ENCODE measurements at regions not wholly inside any gene's neighbourhood (a gene's known extent, or its start where the extent isn't known, plus 50 kb on each side); places are given as distances from the start of the nearest gene placed in this dataset.
A peak's percentile ranks its signal among the peaks of the same experiment; 100 is the strongest.
"Not testable (repeated sequence)": the region's sequence is repeated elsewhere in the genome, so short reads cannot be mapped to it uniquely, and the experiment has no call there.

DNA sequence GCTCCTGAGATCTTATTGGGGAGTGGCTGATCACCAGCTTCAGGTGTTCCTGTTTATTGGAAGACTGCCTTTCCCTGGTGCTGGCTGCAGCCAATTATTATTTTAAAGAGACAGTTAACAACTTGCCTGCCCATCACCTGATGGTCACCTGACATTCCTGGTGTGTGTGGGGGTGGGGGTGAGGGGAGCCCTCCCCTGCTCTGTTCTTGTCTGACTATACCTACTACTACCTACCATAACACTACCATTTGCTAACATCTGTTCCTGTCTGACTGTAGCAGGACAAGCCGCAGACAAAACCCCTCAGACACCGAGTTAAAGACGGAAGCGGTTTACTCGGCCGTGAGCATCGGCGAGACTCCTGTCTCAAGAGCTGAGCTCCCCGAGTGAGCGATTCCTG lies 54.9 kb upstream of the NBPF3 start:
- no peak for DNase-seq (ENCODE audit: low read depth)

DNA sequence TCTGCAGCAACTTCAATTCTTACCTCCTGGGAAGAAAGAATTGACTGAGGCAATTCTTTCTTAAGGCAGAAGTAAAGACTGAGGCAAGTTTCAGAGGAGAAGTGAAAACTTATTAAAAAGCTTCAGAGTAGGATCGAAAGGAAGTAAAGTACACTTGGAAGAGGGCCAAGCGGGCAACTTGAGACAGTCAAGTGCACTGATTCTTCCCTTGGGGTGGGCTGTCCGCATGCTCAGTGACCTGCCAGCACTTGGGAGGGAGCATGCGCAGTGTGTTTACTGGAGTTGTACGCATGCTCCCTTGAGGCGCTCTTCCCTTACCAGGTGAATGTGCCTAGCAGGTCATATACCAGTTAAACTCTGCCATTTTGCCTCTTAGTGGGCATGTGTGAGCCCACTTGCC lies 55.3 kb upstream of the NBPF3 start:
- DNase-seq (ENCODE audit: low read depth): no peak

DNA sequence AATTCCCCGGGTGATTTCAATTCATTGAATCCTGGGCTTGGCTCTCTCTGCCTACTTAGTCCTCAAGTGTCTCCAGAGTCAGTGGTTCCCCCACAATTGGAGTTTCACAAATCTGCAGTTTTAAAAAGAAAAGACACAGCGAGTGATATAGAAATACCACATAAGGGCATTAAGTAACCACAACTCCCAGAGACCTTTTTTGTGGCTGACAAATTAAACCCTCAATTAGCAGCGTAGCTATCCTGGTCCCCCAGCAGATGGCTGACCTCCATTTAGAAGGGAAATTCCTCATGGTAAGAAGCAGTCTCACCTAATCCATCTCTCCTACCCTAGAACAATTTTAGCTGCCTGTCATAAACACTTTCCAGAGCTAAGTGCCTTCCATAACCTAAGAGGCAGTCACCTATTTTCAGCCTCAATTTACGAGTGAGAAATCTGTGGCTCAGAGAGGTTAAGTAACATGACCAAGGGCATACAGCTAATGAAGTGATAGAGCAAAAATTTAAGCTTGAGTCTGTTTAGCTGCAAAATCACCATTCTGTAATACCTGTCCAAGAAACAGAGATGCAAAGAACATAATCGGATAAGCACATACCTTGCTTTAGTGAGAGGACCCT lies 56.0 kb upstream of the NBPF3 start:
- peak; percentile 23 for DNase-seq (ENCODE audit: low read depth)

DNA sequence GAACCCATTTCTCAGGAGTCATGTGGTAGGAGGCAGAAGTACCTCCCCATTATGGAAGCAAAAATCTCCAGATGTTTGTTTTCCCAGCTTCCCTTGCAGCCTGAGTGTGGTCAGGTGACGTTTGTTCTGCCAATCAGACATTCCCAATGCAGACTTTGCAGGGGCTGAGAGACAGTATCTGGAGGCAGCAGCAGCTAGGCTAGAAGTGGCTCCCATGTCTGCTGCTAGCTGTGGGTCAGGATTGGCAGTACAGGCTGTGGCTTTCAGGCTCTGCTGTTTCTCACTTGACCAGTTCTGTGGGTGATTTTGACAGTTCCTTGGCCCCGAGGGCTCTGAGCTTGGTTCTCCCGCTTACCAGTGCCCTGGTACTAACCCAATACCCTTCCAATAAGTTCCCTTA lies 58.6 kb upstream of the NBPF3 start:
- no peak for DNase-seq (ENCODE audit: low read depth)

DNA sequence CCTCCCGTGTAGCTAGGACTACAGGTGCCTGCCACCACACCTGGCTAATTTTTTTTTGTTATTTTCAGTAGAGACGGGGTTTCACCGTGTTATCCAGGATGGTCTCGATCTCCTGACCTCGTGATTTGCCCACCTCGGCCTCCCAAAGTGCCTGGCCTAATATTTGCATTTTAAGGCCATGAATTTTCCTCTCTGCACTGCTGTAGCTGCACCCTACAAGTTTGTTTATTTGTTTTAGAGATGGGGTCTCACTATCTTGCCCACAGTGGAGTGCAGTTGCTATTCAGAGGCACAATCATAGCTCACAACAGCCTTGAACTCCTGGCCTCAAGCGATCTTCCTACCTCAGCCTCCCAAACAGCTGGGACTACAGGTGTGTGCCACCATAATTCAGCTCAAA lies 59.8 kb upstream of the NBPF3 start:
- not testable (repeated sequence) for DNase-seq (ENCODE audit: low read depth)

DNA sequence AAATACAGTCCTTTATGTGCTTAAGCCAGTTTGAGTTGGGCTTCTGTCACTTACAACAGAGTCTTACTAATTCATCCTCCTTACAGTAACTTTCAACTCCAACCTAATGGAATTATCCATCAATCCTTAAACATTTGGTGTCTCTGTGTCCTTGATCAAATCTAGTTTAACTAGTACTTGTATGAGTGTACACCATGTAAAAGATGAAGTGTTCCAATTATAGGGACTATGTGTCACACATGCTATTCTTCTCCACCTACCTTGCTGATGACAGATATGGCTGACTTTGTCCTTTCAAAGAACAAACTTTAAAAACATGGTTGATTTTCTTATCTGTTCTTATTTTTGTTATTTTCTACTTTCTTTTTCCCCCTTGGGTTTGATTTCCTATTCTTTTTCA lies 60.4 kb upstream of the NBPF3 start:
- no peak for DNase-seq (ENCODE audit: low read depth)

DNA sequence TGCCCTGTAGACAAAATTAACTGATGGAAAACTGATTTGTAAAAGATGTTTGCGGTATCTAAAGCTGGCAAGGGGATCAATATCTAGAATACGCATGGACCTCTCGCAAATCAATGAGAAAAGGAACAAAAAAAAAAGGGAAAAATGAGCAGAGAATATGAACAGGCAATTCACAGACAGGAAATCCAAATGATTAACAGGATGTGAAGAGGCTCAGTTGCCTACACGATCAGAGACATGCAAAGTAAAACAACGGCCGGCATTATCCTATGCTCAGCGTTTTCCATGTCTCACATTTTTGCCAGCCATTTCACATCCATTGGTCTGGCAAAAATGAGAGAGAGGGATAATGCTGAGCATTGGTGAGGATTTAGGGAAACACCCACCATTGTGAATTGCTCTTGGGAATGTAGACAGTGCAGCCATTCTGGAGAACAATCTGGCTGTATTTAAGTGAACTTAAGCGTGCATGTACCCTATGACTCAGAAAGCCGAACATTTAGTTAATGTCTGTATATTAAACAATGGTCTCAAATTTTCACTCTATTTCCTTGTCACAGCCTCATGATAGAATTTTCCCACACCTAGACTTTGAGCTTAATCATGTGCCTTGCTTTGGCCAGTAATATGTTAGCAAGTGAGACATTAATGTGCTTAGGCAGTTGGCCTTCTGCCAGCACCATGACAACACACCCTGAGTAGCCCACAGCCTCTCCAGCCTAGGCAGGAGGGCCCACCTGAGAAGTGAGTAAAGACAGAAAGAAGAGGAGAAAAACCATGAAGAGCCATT lies 61.0 kb upstream of the NBPF3 start:
- DNase-seq (ENCODE audit: low read depth): no peak

DNA sequence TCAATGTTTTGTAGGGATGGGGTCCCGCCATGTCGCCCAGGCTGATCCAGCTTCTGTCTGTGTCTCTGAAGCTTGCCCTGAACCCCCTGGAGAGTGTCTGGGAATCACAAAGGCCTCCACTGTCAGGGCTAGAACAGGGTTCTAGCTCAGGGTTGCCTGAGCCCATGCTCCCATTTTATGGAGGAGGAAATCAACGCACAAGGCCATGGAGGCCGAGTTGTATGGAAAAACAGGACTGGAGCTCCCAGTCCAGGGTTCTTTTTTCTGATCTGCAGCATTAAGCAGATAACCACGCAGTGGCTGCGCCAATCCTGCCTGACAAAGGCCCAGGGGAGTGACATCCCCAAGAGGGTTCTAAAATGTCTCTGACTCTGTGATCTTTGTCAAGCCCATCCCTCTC lies 67.6 kb upstream of the NBPF3 start:
- no peak for DNase-seq (ENCODE audit: low read depth)

DNA sequence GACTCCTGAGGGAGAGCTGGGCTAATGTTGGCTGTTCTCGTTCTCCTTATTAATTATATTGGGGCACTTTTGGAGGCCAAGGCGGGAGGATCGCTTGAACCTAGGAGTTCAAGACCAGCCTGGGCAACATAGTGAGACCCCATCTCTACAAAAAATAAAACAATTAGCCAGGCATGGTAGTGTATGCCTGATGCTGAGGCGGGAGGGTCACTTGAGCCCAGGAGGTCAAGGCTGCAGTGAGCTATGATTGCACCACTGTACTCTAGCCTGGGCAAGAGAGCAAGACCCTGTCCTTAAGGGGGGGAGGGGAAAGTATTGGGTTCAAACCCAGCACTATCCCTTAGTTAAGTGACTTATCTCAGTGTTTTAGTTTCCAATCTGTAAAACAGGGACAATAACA lies 70.0 kb upstream of the NBPF3 start:
- no peak for DNase-seq (ENCODE audit: low read depth)

DNA sequence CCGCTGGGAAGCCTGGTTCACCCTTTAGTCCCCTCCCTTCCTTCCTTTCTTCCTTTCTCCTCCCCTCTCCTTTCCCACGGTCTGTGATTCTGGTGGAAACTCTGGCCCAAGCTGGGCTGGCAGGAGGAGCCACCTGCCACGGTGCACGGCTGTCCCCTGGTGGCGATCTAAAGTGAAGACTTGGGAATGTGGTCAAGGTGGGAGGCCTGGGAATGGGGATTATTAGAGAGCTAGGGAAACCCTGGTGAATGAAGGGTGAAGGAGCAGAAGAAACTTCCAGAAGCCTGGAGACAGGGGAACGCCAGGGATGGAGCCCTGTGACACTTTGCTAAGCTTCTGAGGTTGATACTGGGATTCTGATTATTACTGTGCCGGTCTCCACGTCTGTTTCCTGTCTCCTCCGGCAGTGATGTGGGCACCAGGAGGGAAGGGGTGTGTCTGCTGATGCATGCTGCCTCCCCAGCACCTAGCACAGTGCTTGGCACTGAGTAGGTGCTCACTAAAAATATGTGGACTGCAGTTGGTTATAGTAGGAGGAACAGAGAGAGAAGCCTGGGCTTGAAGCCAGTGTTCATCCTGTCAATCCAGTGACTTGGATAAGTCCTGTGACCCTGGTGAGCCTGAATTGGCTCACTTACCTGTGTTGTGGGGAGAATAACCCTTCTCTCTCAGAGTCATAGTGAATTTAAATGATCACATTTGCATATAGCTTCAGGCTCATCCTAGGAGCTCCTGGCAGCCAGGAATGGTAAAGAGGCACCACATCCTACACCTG lies 71.2 kb upstream of the NBPF3 start:
- DNase-seq (ENCODE audit: low read depth): peak; percentile 86

DNA sequence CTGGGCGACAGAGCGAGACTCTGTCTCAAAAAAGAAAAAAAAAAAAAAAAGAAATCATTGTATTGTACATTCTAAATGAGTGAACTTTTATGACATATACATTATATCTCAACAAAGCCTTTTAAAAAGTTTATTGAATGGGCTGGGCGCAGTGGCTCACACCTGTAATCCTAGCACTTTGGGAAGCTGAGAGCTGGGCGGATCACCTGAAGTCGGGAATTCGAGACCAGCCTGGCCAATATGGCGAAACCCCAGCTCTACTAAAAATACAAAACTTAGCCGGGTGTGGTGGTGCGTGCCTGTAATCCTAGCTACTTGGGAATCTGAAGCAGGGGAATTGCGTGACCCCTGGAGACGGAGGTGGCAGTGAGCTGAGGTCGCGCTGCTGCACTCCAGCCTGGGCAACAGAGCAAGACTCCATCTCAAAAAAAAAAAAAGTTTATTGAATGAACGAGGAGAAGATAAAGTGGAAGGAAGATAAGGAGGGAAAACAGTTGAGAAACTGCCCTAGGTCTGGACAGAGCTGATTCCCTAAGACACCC lies 71.9 kb upstream of the NBPF3 start:
- not testable (repeated sequence) for DNase-seq (ENCODE audit: low read depth)

DNA sequence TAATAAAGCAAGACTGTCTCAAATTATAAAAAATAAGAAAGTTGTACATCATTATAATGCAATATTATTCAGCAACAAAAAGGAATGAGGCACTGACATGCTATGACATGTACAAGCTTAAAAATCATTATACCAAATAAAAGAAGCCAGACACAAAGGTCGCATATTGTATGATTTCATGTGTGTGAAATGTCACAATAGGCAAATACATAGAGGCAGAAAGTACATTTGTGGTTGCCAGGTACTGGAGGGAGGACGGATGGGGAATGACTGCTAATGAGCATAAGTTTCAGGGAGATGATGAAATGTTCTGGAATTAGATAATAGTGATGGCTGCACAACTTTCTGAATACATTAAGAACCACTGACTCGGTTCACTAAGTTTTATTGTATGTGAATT lies 73.6 kb upstream of the NBPF3 start:
- peak; percentile 63 for DNase-seq (ENCODE audit: low read depth)

DNA sequence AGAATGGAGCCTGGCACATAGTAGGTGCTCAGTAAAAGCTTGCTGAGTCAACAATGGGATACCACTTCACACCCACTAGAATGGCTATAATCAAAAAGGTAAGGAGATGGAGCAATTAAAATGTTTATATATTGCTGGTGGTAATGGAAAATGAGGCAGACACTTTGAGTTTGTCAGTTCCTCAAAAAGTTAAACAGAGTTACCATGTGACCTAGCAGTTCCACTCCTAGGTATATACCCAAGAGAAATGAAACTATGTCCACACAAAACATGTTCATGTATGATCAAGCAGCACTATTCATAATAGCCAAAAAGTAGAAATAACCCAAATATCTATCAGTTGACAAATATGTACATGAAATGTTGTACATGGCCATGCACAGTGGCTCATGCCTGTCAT lies 74.8 kb upstream of the ECE1 start:
- DNase-seq (ENCODE audit: low read depth): no peak

DNA sequence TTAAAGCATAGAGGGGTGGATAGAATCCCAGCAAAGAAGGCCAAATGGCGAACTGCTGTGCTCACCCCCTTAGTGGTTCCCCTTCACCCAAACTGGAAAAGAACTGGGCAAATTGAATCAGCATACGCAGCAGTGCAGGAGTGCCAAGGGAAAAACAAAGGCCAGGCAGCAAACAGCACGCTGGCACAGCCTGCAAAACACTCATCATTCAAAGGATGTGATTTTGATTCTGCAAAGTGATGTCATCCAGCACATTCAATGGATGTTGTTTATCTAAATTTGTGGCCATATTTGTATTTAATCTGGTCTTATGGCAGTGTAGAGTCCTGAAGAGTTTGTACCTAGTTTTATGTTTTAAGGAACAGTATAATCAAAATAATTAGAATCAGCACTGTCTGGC lies 71.8 kb upstream of the ECE1 start:
- no peak for DNase-seq (ENCODE audit: low read depth)

DNA sequence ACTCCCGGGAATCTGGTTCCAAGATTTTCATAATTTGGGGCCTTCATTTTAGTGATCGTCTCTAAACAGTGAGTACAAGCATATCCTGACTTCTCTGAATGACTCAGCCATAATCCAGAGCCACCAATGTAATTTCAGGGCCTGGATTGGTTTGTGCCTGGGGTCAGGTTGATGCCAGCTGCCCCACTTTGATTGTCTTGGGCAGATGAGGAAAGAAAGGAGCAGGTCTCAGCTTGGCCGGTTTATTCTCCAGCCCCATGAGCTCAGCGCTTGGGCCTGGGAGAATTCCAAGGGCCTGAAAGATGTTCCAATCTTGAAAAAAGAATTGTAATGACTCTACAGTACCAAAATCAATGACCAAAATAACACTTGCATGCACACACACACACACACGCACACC lies 71.2 kb upstream of the ECE1 start:
- DNase-seq (ENCODE audit: low read depth): no peak

DNA sequence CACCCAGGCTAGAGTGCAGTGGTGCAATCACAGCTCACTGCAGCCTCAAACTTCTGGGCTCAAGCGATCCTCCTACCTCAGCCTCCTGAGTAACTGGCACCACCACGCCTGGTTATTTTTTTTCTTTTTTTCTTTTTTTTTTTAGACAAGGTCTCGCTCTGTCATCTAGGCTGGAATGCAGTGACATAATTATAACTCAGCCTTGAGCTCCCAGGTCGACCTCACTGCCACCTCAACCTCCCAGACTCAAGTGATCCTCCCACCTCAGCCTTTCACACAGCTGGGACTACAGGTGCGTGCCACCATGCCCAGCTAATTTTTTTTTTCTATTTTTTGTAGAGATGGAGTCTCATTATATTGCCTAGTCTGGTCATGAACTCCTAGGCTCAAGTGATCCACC lies 66.9 kb upstream of the ECE1 start:
- DNase-seq (ENCODE audit: low read depth): no peak

DNA sequence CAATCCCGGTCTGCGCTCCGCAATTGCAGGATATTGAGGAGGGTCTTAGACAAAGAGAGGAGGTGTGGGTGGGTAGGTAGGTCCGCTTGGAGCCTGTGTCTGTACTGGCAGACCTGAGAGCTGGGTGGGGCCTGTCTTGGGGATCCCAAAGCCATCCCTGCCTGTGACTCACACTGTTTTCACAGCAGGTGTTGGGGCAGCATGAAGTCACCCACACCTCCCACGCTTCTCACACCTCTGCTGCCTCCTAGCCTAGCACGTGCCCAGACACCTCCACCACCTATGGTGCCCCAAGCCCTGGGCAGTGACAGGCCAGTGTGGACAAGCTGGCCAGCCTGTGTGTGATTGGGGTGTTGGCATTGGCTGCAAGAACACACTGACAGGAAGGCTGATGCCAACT lies 65.7 kb upstream of the ECE1 start:
- no peak for DNase-seq (ENCODE audit: low read depth)

DNA sequence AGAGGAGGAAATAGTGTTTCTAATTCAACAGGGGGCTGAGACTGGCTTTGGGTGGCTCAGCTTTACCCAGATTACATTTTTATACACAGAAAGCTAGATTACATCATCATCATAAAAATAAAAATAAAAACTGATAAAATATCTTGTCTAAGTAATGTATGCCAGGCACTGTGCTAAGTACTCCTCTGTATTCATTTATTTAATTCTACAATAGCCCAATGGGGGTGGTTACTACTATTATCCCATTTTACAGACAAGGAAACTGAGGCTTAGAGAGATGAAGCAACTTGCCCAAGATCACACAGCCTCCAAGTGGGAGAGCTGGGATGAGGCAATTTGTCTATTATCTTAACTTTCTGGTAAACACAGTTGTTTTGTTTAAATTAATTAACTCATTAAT lies 62.3 kb upstream of the ECE1 start:
- DNase-seq (ENCODE audit: low read depth): no peak

DNA sequence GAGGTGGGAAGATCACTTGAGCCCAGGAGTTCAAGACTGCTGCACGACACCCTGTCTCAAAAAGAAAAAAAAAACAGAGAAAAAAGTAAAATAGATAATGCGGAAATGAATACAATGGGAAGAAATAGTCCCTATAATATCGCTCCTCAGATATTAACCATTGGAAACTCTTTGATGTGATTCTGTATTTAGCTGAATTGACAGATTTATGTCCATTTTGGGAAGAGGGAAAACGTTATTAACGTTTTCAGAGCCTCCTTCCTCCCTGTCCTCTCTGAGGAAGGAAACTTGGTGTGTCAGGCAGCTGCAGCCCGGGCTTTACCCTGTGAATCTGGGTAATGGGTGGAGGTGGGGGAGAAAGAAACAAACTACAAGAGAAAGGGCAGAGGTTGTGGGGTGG lies 61.6 kb upstream of the ECE1 start:
- DNase-seq (ENCODE audit: low read depth): no peak

DNA sequence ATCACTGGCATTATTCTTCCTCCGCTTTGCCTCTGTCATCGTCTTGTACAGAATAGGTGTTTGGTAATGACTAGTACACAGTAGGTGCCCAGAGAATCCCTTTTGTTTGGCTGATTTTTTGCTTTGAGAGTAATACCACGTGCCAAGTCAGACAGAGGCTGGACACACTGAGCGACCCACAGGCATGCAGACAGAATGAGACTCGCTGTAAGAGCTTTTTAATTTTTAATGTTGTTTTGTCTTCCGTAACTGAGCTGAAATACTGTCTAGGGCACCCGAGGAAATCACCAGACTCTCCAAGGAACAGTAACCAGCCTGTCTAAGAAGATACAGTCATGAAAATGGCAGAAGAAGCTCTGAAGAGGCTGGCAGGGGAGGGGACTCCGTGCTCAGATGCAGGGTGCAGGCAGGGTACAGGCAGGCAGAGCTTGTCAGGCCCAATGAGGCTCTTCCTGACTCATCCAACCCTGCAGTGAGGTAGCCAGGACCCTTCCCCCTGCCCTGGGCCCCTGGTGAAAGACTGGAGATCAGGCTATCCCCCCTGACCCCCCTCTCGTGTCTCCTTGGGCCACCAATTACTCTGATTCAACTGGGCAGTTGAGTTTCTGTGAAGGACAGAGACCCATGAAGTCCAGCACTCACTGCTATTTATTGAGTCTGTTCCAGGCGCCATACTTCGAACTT lies 60.1 kb upstream of the ECE1 start:
- no peak for DNase-seq (ENCODE audit: low read depth)

DNA sequence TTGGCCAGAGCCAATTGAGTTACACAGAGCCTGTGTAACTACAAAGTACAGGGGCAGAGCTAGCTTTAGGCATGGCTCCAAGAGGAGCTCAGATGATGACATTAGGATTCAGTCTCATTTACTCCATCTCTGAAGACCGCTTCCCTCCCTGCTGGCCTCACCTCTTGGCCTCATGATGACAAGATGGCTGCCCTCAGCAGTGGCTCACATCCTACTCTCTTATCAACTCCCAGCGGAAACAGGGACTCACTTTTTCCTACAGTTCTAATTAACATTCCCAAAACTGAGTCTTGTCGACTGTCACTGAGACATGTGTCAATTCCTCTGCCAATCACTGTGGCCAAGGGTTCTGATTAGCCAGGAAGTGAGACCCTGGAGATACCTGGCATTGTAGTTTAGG lies 59.4 kb upstream of the ECE1 start:
- DNase-seq (ENCODE audit: low read depth): no peak

DNA sequence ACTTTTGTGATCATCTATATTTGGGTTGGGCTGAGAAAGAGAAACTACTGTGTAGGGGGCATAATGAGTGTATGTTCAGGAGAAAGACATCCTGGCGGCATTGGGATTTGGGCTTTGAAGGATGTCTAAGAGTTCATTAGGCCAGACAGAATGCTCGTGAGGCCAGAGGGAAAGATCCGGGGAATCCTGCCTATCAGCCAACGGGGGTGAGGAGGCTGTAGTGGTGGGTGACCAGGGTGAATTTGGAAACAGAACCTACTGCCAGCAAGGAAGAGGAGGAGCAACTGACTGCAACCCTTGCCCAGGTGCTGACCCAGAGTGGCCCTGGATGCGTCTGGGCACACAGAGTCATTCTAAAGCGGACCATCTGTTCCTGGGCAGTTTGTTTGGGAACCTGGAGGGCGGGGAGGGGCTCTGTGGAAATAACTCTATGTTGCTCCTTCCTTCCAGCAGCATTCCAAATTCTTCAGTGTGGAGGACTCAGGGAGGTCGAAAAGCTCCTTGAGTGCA lies 56.9 kb upstream of the ECE1 start:
- DNase-seq (ENCODE audit: low read depth): no peak
